ENCODE measurements at regions not wholly inside any gene's neighbourhood (a gene's known extent, or its start where the extent isn't known, plus 50 kb on each side); places are given as distances from the start of the nearest gene placed in this dataset.

DNA sequence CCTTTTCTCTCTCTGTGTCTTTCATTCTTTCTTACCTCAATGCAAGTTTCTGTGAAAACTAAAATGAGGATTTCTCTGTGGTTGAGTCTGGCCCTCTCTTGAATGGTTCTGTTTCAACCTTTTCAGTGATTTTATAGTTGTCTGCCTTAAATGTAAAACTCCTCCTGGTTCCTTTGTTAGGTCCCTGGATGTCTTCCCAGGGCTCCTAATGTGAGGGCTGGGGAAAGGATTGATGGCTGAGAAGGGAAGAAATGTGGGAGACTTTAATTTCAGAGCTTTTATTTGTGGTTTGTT lies 90.6 kb upstream of the GRM7 start:
- Histone ChIP-seq H3K27me3 (replicated peaks; ENCODE audit: insufficient read depth) (no peaks in the 10 kb centered on the region), H3K4me1 (replicated peaks) (no peaks in the 10 kb centered on the region), H3K9me3 (no peaks in the 10 kb centered on the region), H3K4me3 (no peak overlapping the region), H3K27ac (no peak overlapping the region), H3K36me3 (no peaks in the 10 kb centered on the region)
- intact Hi-C loops (cut with DNase I): no loop called here
- TF ChIP-seq POLR2A (IDR thresholded peaks at IDR 0.05) (no peak), POLR2AphosphoS5 (IDR thresholded peaks at IDR 0.05) (no peak)
- TF ChIP-seq, protein P1, sequence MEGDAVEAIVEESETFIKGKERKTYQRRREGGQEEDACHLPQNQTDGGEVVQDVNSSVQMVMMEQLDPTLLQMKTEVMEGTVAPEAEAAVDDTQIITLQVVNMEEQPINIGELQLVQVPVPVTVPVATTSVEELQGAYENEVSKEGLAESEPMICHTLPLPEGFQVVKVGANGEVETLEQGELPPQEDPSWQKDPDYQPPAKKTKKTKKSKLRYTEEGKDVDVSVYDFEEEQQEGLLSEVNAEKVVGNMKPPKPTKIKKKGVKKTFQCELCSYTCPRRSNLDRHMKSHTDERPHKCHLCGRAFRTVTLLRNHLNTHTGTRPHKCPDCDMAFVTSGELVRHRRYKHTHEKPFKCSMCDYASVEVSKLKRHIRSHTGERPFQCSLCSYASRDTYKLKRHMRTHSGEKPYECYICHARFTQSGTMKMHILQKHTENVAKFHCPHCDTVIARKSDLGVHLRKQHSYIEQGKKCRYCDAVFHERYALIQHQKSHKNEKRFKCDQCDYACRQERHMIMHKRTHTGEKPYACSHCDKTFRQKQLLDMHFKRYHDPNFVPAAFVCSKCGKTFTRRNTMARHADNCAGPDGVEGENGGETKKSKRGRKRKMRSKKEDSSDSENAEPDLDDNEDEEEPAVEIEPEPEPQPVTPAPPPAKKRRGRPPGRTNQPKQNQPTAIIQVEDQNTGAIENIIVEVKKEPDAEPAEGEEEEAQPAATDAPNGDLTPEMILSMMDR (IDR thresholded peaks at IDR 0.05): no peak
- no peak for DNase-seq (ENCODE audit: low spot score)

DNA sequence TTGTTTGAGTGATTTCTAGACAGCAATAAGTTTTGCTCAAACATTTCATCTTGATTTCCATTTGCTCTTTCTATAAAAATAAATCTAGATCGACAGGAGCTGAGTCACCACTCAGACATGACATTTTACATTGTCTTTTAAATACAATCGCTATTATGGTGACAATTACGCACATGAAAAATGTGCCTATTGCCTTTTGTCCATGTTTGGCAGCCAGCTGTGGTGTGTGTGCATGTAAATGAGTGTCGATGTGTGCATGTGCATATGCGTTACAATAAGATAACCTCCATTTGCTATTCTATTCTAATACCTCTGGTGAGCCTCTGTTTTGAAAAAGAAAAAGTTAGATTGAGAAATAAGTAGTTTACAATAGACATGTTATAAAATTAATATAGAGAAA lies 89.7 kb upstream of the GRM7 start:
- Histone ChIP-seq H3K36me3 (no peaks in the 10 kb centered on the region), H3K4me3 (no peak overlapping the region), H3K27ac (no peak overlapping the region), H3K4me1 (replicated peaks) (no peaks in the 10 kb centered on the region), H3K27me3 (replicated peaks; ENCODE audit: insufficient read depth) (no peaks in the 10 kb centered on the region), H3K9me3 (no peaks in the 10 kb centered on the region)
- WGBS: 47% methylated on average over 5 of the region's 5 CpGs
- TF ChIP-seq, protein P1 (IDR thresholded peaks at IDR 0.05): no peak
- TF ChIP-seq POLR2AphosphoS5 (IDR thresholded peaks at IDR 0.05) (no peak), POLR2A (IDR thresholded peaks at IDR 0.05) (no peak)
- DNase-seq (ENCODE audit: low spot score): no peak
- intact Hi-C loops (cut with DNase I): no loop called here

DNA sequence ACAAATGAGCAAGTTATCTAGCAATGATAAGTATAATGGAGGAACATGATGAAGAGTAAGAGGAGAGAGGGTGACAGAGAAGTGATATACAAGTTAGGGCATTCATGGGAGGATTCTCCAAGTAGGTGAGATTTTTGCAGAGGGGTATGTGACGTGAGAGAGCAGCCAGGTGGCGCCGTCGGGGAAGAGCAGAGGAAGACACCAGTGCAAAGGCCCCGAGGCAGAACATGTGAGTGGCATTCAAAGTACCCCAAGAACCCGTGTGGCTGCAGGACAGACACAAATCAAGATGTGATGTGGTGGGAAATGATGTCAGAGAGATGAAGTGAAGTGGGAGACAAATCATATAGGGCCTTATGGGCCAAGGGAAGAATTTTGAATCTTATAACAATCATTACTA lies 81.8 kb upstream of the GRM7 start:
- no peaks in the 10 kb centered on the region for H3K36me3 ChIP-seq
- WGBS: 96% methylated on average over 6 of the region's 6 CpGs
- DNase-seq (ENCODE audit: low spot score): no peak
- intact Hi-C loops (cut with DNase I): no loop called here
- H3K27ac ChIP-seq: no peak overlapping the region
- no peaks in the 10 kb centered on the region for H3K4me1 ChIP-seq (replicated peaks)
- H3K9me3 ChIP-seq: no peaks in the 10 kb centered on the region
- TF ChIP-seq, protein P1 (IDR thresholded peaks at IDR 0.05): no peak
- TF ChIP-seq POLR2A (IDR thresholded peaks at IDR 0.05) (no peak), POLR2AphosphoS5 (IDR thresholded peaks at IDR 0.05) (no peak)
- H3K4me3 ChIP-seq: no peak overlapping the region
- H3K27me3 ChIP-seq (replicated peaks; ENCODE audit: insufficient read depth): no peaks in the 10 kb centered on the region

DNA sequence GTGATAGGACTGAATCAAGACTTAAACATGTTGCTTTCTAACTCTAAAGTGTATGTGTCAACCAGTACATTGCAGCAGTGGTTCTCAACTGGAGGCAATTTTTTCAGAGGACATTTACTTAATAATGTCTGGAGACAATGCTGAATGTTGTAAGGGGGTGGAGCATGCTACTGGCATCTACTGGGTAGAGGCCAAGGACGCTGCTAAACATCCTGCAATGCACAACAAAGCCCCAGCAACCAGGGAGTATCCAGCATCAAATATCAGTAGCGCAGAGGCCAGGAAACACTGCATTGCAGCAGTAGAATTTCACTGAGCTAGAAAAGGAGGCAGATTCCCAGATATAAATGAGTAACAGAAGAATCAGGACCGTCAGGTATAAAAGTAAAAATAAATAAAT lies 79.8 kb upstream of the GRM7 start:
- Histone ChIP-seq H3K27ac (no peak overlapping the region), H3K36me3 (no peaks in the 10 kb centered on the region), H3K4me1 (replicated peaks) (no peaks in the 10 kb centered on the region), H3K4me3 (no peak overlapping the region), H3K27me3 (replicated peaks; ENCODE audit: insufficient read depth) (no peaks in the 10 kb centered on the region), H3K9me3 (no peaks in the 10 kb centered on the region)
- intact Hi-C loops (cut with DNase I): loop anchor here (10.0 kb wide), 1 partner anchor 1524 kb away; no protein-coding TSS in a partner anchor
- no peak for DNase-seq (ENCODE audit: low spot score)
- 65% methylated on average over 3 of the region's 3 CpGs for WGBS
- TF ChIP-seq POLR2A (IDR thresholded peaks at IDR 0.05) (no peak), POLR2AphosphoS5 (IDR thresholded peaks at IDR 0.05) (no peak)
- TF ChIP-seq, protein P1 (IDR thresholded peaks at IDR 0.05): no peak

DNA sequence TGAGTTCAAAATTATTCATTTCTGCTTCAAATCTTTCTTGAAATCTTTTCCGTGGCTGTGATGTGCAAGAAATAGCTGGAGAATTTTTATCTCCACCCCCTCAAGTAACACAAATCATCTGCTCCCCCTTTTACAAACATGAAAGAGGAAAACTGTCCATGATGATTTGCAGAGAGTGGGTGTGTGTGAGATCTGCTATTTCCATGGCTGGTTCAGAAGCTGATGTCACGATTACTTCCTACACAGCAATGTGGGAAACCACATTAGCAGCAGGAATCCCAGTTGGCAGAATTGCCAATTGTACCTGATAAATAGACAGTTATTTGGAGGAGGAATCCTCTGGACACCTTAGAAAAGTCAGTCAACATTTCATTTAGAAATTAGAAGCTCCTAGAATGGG lies 75.2 kb upstream of the GRM7 start:
- no peak for DNase-seq (ENCODE audit: low spot score)
- Histone ChIP-seq H3K9me3 (no peaks in the 10 kb centered on the region), H3K27ac (no peak overlapping the region), H3K27me3 (replicated peaks; ENCODE audit: insufficient read depth) (no peaks in the 10 kb centered on the region), H3K36me3 (no peaks in the 10 kb centered on the region), H3K4me3 (no peak overlapping the region), H3K4me1 (replicated peaks) (no peaks in the 10 kb centered on the region)
- intact Hi-C loops (cut with DNase I): loop anchor here (10.0 kb wide), 1 partner anchor 1519 kb away; no protein-coding TSS in a partner anchor
- TF ChIP-seq, protein P1 (IDR thresholded peaks at IDR 0.05): no peak
- TF ChIP-seq POLR2AphosphoS5 (IDR thresholded peaks at IDR 0.05) (no peak), POLR2A (IDR thresholded peaks at IDR 0.05) (no peak)
- WGBS: 40% methylated on average over 2 of the region's 2 CpGs

Measured in prostate gland (tissue), 2 donors.